ENCODE measurements at regions not wholly inside any gene's neighbourhood (a gene's known extent, or its start where the extent isn't known, plus 50 kb on each side); places are given as distances from the start of the nearest gene placed in this dataset.

DNA sequence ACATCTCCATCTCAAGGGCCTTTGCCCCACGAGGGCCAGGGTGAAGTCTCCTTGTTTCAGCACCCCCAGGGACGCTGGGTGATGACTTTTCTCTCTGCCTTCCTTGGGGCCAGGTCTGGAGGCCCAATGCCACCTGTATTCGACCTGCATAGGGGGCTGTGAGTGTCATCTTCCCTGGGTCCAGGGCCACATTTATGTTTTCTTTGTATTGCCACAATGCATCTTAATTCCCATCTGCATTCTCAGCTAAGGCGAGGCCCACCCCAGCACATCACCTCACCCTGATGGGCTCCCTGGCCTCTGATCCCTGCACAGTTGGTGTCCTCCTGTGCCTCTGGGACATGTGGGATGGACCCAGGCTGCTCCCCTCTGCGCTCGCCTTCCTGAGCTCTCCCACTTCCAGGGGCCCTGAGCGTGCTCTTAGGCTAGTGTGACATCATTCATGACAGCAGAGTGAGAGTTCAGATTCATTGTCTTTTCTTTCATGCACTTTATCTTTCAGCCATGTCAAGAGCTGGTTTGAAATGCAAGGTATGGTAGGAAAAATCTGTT lies 122.0 kb upstream of the COPS8 start:
- Mint-ChIP-seq H3K4me1 (ENCODE audit: low read depth in 2 of 2) (peaks cover 0 to 4% of the 10 kb centered on the region in 2 donors), H3K9me3 (no peaks in the 10 kb centered on the region), H3K36me3 (no peaks in the 10 kb centered on the region), H3K4me3 (no peak overlapping the region), H3K27ac (no peak overlapping the region), H3K27me3 (peaks cover 0 to 6% of the 10 kb centered on the region in 2 donors)
- ATAC-seq (no peak), DNase-seq (ENCODE audit: low spot score) (no peak)

DNA sequence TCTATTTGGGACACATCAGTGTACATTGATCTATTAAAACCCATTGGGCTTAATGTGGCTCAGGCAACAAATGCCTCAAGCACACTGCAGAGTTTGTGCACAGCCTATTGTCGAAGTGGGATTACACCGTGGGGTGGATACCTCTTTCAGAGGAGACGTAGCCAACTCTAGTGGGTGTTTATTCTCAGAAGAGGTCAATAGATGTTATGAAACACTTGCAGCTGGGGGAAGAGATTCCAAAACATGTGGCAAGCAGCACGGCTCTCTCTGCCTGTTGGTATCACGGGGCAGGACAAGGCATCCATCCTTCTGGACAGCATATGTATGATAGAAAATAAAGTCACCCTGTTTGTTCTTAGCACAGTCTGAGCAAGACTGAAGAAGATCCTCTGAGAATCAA lies 121.4 kb upstream of the COPS8 start:
- Mint-ChIP-seq H3K36me3 (no peaks in the 10 kb centered on the region), H3K27ac (no peak overlapping the region)

DNA sequence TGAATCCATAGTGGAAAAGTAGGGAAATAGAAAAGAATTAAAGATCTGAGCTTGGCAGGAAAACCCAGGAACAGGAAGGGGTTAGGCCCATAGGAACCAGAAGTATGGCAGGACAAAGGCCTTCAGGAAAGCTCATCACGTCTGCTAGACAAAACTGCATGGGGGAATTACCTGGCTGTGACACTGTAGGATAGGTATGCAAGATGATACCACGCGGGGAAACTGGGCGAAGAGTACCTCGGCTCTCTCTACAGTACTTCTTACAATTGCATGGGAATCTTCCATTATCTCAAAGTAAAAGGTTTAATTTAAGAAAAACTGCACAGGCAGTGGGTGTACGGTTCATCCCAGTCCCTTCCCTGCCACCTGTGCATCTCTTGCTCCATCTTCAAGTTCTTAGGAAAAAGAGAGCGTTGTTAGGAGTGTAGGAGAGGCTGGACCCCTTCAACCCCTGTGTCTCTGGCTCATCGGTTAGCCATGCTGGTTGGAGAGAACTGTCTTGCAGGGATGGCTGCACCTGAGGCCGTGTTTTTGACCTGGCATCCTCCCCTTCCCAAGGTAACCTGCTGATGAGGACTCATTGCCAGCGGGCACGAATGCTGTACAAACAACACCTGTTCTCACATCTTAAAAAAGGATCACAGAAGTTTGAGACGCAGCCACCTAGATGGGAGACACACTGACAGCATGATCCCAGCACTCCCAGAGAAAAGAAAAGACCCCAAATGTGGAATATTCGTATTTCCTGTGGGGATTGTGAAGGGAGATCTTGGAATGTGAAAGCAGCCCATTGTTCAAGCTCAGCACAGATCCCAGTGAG lies 120.5 kb upstream of the COPS8 start:
- peaks cover 0 to 4% of the 10 kb centered on the region in 2 donors for H3K27me3 Mint-ChIP-seq
- ATAC-seq (no peak), DNase-seq (ENCODE audit: low spot score) (no peak)
- H3K4me3 Mint-ChIP-seq = no peak overlapping the region
- H3K4me1 Mint-ChIP-seq (ENCODE audit: low read depth in 2 of 2) = peaks cover 10 to 14% of the 10 kb centered on the region in 2 donors
- no peaks in the 10 kb centered on the region for H3K9me3 Mint-ChIP-seq
- no peaks in the 10 kb centered on the region for H3K36me3 Mint-ChIP-seq
- H3K27ac Mint-ChIP-seq = no peak overlapping the region

More for the DNA sequence above, 121.4 kb upstream of the COPS8 start:
- no peaks in the 10 kb centered on the region for H3K9me3 Mint-ChIP-seq
- DNase-seq (ENCODE audit: low spot score) (no peak), ATAC-seq (no peak)
- peaks cover 0 to 6% of the 10 kb centered on the region in 2 donors for H3K27me3 Mint-ChIP-seq
- peaks cover under 1 to 4% of the 10 kb centered on the region in 2 donors for H3K4me1 Mint-ChIP-seq (ENCODE audit: low read depth in 2 of 2)
- no peak overlapping the region for H3K4me3 Mint-ChIP-seq

DNA sequence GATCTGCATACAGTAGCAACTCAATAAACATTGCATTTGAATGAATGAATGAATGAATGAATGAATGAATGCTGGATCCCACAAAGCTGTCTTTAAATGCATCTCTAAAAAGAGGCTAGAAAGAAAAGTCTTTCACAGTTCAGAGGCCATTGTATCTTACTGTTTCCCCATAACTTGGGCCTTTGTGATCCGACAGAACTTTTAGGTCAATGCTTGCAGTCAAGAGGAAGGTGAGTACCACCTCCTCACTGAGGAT lies 119.9 kb upstream of the COPS8 start:
- ATAC-seq = no peak
- Mint-ChIP-seq H3K27me3 (peaks cover 0 to 4% of the 10 kb centered on the region in 2 donors), H3K27ac (no peak overlapping the region), H3K9me3 (no peaks in the 10 kb centered on the region), H3K4me3 (no peak overlapping the region), H3K36me3 (no peaks in the 10 kb centered on the region), H3K4me1 (ENCODE audit: low read depth in 2 of 2) (peaks cover 10 to 15% of the 10 kb centered on the region in 2 donors)
- no peak for DNase-seq (ENCODE audit: low spot score)

DNA sequence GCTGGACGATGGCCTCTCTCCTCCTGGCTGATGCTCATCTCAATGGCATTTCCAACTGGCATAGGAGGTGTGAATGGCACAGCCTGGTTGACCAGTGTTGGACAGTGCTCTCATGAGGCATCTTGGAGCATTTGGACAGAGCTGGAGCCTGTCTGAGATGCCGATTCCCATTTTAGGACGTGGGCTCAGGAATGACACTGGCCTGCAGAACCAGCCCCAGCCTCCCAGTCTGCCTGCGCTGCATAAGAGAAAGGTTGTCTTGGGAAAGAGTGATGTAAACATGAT lies 118.2 kb upstream of the COPS8 start:
- H3K9me3 Mint-ChIP-seq = no peaks in the 10 kb centered on the region
- ATAC-seq (no peak), DNase-seq (ENCODE audit: low spot score) (peak; percentile 20)
- H3K4me3 Mint-ChIP-seq = no peak overlapping the region
- H3K4me1 Mint-ChIP-seq (ENCODE audit: low read depth in 2 of 2) = peaks cover 10 to 15% of the 10 kb centered on the region in 2 donors
- H3K36me3 Mint-ChIP-seq = no peaks in the 10 kb centered on the region
- H3K27me3 Mint-ChIP-seq = peaks cover 0 to 4% of the 10 kb centered on the region in 2 donors
- H3K27ac Mint-ChIP-seq = no peak overlapping the region

DNA sequence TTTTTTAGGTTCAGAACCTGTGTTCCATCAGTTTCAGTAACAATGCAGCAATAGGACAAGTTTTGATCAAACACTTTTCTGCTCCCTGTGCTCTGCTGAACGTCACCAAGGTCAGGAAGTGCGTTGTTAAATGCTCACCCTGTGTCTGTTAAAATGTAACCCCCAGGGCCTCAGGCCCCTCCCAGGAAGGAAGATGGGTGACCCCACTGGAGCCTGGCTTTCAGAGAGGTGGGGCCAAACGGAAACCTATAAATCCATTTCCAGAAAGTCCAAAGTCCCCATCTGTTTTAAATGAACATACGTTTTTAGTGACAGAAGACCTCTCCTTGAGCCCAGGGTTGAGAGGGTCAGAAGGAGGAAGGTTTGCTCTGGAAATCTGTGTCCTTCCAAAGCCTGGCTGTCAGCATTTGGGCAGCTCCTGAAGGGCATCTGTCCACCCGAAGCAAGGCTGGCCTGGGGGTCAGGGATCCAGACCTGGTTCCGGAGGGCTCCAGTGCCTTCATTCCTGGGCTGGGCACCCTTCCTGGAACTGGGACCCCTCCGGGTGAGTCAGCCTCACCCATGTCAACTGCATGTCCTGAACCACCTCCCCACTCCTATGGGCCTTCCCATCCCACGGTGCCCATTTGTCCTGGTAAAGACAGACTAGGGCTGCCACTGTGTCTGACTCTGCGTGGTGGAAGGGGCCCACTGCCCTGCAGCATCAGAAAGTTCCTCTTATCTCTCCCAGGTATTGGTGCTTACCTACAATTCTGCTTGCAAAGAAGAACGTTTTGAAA lies 117.4 kb upstream of the COPS8 start:
- Mint-ChIP-seq H3K4me1 (ENCODE audit: low read depth in 2 of 2) (peaks cover 10 to 15% of the 10 kb centered on the region in 2 donors), H3K27ac (no peak overlapping the region), H3K4me3 (no peak overlapping the region), H3K27me3 (peaks cover 0 to 7% of the 10 kb centered on the region in 2 donors), H3K9me3 (no peaks in the 10 kb centered on the region), H3K36me3 (no peaks in the 10 kb centered on the region)
- ATAC-seq (peak in 1 of 2 donors; percentile 10), DNase-seq (ENCODE audit: low spot score) (no peak)

DNA sequence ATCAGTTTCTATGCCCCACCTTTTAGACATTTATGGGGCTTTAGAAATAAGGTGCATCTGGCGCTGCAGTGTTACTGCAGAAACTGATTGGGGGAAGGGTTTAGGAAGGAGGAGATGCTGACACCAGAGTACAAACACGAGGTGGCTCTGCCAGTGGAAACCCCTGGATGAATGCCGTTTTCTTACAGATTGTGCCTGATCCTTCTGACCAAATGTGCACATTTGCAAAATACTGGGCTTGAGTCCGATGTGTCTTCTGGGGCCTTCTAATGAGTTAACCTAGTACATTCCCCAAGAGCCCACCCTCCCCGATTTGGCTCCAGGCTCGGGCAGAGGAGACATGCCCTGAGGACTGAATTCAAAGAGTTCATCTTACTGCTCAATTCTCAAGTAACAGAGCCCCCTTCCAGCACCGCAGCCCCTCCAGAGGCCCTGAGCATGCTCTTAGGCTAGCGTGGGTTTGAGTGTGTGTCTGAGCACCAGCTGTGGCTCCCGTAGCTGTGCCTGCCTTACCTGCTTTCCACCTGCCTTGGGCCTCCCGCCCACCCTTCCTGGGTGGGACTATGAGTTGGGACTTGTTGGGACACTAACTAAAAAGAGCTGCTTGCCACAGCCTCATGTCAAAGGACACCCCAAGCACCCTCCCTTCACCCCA lies 116.7 kb upstream of the COPS8 start:
- ATAC-seq = no peak
- Mint-ChIP-seq H3K4me1 (ENCODE audit: low read depth in 2 of 2) (peaks cover 10 to 15% of the 10 kb centered on the region in 2 donors), H3K27me3 (peaks cover 0 to 12% of the 10 kb centered on the region in 2 donors), H3K27ac (no peak overlapping the region), H3K4me3 (no peak overlapping the region), H3K9me3 (no peaks in the 10 kb centered on the region), H3K36me3 (no peaks in the 10 kb centered on the region)
- no peak for DNase-seq (ENCODE audit: low spot score)

DNA sequence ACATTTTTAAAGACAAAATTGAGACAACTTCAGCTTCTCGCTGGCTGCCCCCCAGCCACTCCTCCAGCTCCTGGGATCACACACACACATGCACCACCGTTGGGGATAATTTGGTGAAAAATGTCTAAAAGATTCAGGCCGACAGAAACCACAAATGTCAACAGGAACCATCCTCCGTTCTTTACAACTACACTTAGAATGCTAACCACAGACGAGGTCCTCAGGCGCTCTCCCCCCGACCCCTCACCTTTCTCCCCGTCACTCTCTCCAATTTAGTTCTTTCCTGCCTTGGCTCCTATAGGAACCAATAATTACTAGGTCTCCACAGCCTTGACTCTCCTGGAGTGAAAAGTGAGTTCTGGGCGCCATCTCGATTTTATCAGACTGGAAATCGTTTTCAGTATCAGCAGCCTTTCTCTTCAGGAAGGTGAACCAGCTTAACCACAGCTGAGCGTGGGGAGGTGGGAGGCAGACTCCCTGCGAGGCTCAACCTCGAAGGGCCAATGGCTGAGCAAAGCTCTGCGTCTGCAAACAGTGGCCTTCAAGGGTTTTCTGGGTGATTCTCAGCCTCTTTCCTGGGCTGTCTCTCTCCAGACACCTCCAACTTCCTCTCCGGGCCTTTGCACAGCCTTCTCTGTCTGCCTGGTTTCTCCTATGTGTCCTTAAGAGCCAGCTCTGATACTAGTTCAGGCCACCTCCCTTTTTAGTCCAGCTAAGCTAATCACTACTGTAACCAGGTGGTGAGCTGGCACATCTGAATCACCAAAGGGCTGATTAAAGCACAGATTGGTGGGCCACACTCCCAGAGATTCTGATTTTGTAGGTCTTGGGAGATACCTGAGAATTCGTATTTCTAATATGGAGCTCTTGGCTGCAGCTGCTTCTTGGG lies 115.7 kb upstream of the COPS8 start:
- Mint-ChIP-seq H3K27ac (peak overlapping the region in 1 of 2 donors; percentile 59), H3K36me3 (no peaks in the 10 kb centered on the region), H3K9me3 (no peaks in the 10 kb centered on the region), H3K27me3 (peaks cover 0 to 12% of the 10 kb centered on the region in 2 donors), H3K4me3 (no peak overlapping the region), H3K4me1 (ENCODE audit: low read depth in 2 of 2) (peaks cover 10 to 15% of the 10 kb centered on the region in 2 donors)
- DNase-seq (ENCODE audit: low spot score) (no peak), ATAC-seq (no peak)

DNA sequence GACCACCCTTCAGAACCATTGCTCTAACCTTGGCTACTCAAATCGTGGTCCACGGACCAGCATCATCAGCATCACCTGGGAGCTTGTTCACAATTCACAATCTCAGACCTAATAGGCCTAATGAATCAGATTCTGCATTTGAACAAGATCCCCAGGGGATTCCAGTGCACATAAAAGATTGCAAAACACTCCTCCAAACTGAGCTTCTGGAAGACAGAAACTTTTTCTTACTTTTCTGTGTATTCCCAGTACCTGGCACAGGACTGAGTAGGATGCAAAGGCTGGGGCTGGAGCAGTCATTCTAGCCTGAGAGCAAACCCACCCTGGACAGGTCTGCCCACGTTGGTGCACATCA lies 115.1 kb upstream of the COPS8 start:
- no peak overlapping the region for H3K4me3 Mint-ChIP-seq
- no peaks in the 10 kb centered on the region for H3K9me3 Mint-ChIP-seq
- H3K27me3 Mint-ChIP-seq = peaks cover under 1 to 12% of the 10 kb centered on the region in 2 donors
- H3K36me3 Mint-ChIP-seq = no peaks in the 10 kb centered on the region
- DNase-seq (ENCODE audit: low spot score) (no peak), ATAC-seq (no peak)
- H3K4me1 Mint-ChIP-seq (ENCODE audit: low read depth in 2 of 2) = peaks cover 10 to 15% of the 10 kb centered on the region in 2 donors
- no peak overlapping the region for H3K27ac Mint-ChIP-seq

DNA sequence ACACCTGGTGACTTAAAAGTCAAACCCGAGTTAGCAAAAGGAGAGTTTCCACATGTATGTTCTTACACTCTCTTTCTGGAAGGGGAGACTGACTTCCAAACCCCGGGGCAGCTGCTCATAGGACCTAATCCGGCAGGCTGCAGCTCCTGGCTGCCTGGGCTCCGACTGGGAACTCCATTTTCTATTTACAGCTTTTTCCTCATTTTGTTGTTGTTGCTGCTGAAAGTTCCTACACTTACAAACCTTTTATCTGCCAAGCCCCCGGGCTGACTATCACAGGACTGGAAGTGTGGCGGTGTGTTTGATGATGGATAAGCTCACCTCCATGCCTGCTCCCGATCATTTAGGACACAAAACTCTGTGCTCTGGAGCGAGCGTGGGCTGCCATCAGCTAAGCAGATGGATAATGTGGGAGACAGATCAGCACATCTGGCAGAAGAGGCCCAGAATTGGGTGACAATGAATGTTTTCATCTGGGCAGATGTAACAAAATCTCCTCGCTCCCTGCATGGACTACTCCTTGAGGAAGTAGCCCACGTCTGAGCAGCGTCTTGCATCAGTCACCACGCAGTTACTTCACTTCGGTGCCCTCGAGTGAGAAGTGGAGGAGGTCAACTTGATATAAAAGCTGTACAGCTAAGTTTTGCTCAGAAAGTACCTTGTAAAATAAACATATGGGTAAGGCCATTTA lies 114.4 kb upstream of the COPS8 start:
- no peak for ATAC-seq
- Mint-ChIP-seq H3K36me3 (no peaks in the 10 kb centered on the region), H3K9me3 (no peaks in the 10 kb centered on the region), H3K4me1 (ENCODE audit: low read depth in 2 of 2) (peaks cover 10 to 15% of the 10 kb centered on the region in 2 donors), H3K27me3 (peaks cover 7 to 19% of the 10 kb centered on the region in 2 donors), H3K27ac (no peak overlapping the region), H3K4me3 (no peak overlapping the region)
- DNase-seq (ENCODE audit: low spot score) = no peak

DNA sequence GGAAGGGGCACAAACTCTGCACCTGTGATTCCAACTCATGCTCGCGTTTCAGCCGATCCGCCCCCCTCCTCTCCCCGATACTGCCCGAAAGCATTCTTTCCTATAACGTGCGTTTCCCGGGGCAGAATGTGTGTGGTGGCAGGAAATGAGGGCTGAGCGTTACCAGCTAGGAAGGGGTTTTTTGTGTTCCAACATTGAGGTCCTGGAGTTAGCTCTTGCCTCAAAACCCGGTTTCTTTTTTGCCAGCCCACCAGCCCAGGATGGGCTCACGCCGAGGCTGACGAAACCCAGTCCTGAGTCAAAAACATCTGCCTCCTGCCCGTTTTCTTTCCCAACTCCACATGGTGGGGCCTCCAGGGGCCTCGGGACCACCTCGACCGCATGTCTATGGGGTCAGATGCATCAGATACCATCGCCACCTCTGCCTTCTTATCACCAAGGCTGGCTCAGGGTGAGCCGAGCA lies 113.7 kb upstream of the COPS8 start:
- ATAC-seq (no peak), DNase-seq (ENCODE audit: low spot score) (no peak)
- no peak overlapping the region for H3K27ac Mint-ChIP-seq
- no peaks in the 10 kb centered on the region for H3K9me3 Mint-ChIP-seq
- peaks cover 10 to 15% of the 10 kb centered on the region in 2 donors for H3K4me1 Mint-ChIP-seq (ENCODE audit: low read depth in 2 of 2)
- no peak overlapping the region for H3K4me3 Mint-ChIP-seq
- H3K36me3 Mint-ChIP-seq = no peaks in the 10 kb centered on the region
- H3K27me3 Mint-ChIP-seq = peaks cover 11 to 21% of the 10 kb centered on the region in 2 donors

DNA sequence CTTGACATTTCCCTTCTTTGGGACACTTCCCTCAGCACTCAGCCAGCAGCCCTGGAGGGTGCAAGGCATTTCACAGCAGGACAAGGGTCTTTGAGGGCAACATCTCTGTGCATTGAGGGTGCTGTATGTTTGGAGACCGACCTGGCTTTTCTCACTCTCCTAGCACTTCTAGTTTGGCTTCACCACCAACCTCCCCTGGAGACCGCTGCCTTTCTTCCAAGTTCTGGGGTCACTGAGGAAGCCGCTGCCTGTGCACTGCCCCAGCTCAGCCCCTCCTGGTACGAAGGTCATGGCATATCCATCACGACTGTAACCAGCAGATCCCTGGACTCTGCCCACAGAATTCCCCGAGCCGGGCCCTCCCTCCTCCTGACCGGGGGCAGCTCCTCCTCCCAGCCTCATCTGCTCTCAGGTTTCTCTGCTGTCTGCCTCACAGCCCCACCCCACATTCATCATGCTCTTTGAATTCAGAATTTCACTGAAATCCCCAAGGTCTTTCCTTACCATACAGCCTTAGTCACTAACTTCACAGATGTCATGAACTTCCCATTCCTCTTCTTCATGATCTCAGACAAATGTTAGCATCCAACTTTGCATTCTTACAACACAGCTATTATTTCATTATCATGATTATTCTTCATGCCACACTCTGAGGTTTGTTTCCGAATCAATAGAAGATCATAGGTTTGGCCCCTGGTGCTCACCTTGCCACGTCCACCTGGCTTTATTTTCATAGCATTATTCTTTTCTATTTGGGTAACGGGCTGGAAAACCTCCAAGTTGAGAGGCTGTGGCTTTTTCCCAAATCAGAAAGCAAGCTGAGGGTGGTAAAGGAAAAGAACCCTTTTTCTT lies 113.0 kb upstream of the COPS8 start:
- no peak for ATAC-seq

More for the DNA sequence above, 113.0 kb upstream of the COPS8 start:
- peaks cover 11 to 21% of the 10 kb centered on the region in 2 donors for H3K27me3 Mint-ChIP-seq
- H3K36me3 Mint-ChIP-seq = no peaks in the 10 kb centered on the region
- no peak for DNase-seq (ENCODE audit: low spot score)
- no peak overlapping the region for H3K4me3 Mint-ChIP-seq
- H3K4me1 Mint-ChIP-seq (ENCODE audit: low read depth in 2 of 2) = peaks cover 10 to 11% of the 10 kb centered on the region in 2 donors
- no peaks in the 10 kb centered on the region for H3K9me3 Mint-ChIP-seq
- H3K27ac Mint-ChIP-seq = no peak overlapping the region

Measured in natural killer cell treated with Interleukin-12 subunit alpha and Interleukin-12 subunit beta and Interleukin-15 and Interleukin-18, amount 100 ng/mL, for 72 hours (primary cell).